HG03354 (cell line): ENCODE measurements at regions not wholly inside any gene's neighbourhood (a gene's known extent, or its start where the extent isn't known, plus 50 kb on each side); places are given as distances from the start of the nearest gene placed in this dataset.
"Not testable (repeated sequence)": the region's sequence is repeated elsewhere in the genome, so short reads cannot be mapped to it uniquely, and the experiment has no call there.

Experiments used
- ATAC-seq: cut with Tn5 transposase; IDR thresholded peaks from one replicate; pipeline ENCODE4 v1.9.1; 2021; ENCODE audit warnings: mild to moderate bottlenecking; ENCODE audit not compliant: unreplicated experiment, poor library complexity, severe bottlenecking

GRCh38 chr7:109646594-109646993 is 1076.9 kb downstream of the DNAJB9 start:
- ATAC-seq: not testable (repeated sequence)

DNA sequence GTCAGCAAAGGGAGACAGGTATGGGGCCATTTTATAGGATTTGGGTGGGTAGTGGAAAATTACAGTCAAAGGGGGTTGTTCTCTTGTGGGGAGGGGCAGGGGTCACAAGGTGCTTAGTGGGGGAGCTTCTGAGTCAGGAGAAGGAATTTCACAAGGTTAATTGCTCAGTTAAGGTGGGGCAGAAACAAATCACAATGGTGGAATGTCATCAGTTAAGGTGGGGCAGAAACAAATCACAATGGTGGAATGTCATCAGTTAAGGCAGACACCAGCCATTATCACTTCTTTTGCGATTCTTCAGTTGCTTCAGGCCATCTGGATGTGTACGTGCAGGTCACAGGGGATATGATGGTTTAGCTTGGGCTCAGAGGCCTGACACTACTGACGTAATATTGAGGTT is 1077.6 kb downstream of the DNAJB9 start:
- ATAC-seq: not testable (repeated sequence)

DNA sequence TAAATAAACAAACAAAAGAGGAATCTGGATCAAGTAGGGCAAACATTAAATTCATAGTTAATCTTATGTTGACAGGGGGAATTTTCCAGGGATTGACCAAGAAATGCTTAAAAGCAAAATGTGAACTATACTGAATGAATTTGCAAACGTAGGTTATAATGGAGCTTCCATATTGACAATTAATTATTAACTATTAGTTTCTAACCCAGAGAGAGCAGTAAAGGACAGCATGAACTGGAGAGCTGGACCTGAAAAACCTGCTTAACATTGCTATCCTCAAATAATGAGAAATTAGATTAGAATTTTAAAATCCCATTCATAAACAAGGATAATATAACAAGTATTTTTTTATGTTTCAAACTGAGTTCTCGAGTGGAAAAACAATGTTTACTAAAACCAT is 1089.6 kb downstream of the DNAJB9 start:
- no peak for ATAC-seq

DNA sequence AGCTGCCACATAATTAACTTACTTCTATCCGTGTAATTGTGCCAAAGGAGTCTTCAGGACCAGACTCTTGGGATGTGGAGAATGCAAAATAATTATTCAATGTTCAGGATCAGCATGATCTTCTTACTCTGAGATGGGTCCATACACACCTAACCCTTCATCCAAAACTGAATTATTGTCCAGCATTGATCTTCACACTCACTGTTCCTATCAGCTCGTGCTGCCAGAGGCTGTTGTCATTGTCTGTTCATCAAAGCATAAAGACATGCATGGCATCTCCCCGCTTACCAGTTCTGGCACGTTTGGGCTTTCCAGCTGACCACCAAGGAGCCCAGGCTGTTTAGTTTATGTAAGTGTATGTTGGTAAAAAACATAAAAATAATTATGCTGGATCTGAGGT is 1090.7 kb downstream of the DNAJB9 start:
- no peak for ATAC-seq

DNA sequence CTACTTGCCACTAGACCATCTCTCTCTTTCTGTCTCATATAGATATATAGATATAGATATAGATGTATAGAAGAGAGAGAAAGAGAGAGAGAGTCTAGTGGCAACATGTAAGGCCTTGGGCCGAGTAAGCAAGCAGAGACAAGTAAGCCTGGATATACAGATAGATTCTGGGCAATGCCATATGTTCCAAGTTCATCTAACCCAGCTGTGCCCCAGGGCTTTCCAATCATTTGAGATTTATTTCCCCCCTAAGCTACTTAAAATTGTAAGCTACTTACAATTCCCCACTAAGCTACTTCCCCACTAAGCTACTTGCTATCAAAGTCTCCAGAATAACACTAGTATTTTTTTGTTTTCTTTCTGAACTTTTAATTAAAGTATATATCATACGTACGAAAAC is 1094.1 kb downstream of the DNAJB9 start:
- ATAC-seq: no peak

DNA sequence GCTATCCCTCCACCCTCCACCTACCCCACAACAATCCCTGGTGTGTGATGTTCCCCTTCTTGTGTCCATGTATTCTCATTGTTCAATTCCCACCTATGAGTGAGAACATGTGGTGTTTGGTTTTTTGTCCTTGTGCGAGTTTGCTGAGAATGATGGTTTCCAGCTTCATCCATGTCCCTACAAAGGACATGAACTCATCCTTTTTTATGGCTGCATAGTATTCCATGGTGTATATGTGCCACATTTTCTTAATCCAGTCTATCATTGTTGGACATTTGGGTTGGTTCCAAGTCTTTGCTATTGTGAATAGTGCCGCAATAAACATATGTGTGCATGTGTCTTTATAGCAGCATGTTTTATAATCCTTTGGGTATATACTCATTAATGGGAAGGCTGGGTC is 1117.6 kb downstream of the DNAJB9 start:
- ATAC-seq: not testable (repeated sequence)

- not testable (repeated sequence) for ATAC-seq
Observed at GRCh38 chr7:109692613-109693012, 1122.9 kb downstream of the DNAJB9 start.

DNA sequence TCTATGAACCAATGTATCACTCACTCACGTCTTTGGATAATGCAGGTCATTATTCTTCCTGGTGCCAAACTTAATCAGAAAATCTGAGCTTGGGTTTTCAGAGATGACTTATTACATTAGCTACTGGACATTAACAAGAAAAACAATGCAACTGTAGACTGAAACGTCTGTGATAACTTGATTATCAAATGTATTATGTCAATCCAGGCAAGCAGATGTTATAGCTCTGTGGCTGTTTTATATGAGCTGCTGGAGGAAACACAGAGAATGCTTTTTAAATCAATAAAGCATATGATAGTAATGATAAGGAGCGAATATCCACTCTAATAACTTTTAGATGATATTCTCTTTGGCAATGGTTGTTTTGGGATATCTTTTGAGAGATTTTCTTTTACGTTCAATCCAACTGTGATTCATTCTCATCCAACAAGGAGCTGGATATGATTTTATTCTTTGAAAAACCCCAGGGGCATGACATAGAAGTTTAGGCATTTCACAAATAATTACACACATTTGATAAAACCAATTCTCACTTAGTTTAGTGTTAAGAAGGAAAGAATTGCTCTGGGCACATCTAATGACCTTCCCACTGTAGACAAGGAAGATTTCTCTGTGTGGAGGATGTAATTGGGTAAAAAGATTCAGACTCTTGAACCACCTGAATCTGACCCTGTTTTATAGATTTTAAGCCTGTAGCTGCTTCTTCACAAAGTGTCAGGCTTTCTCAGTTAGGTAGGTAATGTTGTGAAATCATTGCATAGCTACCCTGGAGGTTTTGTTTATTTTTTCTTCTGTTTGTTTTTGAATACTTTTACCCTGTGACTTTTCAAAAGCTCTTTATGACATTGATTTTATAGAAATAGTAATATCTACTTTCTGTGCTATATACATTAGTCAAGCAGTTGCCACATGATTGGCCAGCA is 1124.7 kb downstream of the DNAJB9 start:
- no peak for ATAC-seq

DNA sequence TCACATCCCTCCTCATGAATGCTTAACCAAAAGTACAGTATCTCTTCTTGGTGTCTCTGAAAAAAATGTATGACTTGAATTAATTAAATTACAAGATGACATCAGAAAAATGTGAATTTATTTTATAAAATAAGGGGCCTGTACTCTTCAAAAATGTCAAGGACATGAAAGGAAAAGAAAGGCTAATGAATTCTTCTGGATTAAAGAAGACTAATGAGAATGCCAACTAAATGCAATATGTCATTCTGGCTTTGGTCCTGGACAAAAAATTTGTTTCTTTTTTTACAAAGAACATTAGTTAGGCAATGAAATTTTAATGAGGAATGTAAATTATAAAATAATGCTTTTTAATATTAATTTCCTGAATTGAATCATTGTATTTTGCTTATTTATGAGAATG is 1125.7 kb downstream of the DNAJB9 start:
- no peak for ATAC-seq

DNA sequence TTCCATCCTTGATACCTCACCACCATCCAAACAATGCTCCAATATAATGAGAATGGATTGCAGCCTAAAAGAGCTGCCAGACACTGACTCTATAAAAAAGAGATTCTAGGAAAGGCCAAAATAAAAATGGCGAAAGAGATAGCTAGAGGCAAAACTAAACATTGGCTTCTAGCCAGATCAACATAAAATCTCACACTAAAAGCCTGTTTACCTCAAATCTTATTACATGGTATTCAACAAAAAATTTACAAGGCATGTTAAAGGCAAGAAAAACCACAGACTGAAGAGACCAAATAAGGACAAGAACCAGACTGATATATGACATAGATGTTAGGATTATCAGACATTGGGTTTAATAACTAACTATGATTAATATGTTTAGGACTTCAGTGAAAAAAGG is 1127.0 kb downstream of the DNAJB9 start:
- no peak for ATAC-seq

DNA sequence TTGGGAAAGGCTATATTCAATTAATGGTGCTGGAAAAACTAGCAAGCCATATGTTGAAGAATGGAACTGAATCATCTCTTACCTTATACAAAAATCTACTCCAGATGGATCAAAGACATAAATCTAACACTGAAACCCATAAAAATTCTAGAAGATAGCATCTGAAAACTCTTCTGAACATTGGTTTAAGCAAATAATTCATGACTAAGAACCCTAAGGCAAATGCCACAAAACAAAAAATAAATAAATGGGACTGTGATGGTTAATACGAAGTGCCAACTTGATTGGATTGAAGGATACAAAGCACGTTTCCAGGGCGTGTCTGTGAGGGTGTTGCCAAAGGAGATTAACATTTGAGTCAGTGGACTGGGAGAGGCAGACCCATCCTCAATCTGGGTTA is 1130.0 kb downstream of the DNAJB9 start:
- no peak for ATAC-seq

- no peak for ATAC-seq
Observed at GRCh38 chr7:109713366-109713765, 1143.7 kb downstream of the DNAJB9 start.

DNA sequence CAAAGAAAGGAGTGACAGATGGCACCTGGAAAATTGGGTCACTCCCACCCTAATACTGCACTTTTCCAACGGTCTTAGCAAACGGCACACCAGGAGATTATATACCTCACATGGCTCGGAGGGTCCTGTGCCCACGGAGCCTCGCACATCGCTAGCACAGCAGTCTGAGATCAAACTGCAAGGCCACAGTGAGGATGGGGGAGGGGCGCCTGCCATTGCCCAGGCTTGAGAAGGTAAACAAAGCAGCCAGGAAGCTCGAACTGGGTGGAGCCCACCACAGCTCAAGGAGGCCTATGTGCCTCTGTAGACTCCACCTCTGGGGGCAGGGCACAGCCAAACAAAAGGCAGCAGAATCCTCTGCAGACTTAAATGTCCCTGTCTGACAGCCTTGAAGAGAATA is 1149.7 kb downstream of the DNAJB9 start:
- ATAC-seq: not testable (repeated sequence)

DNA sequence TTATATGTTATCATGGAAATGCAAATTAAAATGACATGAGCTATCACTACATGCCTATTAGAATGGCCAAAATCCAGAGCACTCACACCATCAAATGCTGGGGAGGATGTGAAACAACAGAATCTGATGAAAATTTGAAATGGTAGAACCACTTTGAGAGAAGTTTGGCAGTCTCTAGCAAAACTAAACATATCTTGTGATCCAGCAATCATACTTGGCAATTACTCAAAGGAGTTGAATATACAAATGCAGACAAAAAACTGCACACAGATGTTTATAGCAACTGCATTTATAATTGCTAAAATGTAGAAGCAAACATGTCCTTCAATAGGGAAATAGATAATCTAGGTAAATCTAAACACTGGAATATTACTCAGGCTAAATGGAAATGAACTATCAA is 1164.9 kb downstream of the DNAJB9 start:
- no peak for ATAC-seq

DNA sequence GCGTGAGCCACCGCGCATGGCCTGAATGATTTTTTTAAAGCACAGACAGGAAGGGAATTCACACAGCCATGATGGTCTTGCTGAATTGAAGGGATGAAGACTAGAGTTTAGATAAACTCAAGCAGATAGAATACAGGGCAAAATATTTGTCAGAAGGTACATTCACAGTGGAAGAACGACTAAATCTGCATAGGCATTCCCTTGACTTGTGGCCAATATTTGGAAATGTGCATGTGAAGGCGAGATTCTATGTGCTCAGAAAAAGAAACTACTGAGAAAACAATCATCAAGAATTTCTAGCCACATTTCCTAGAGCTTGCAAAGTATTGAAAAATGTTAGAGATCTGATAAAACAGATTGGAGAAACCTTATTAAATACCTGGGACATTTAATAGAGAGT is 1166.2 kb downstream of the DNAJB9 start:
- ATAC-seq: no peak

GRCh38 chr7:109745677-109746410 is 1176.2 kb downstream of the DNAJB9 start:
- ATAC-seq: no peak

- ATAC-seq: no peak
Observed at GRCh38 chr7:109751241-109751640, 1181.6 kb downstream of the DNAJB9 start.

DNA sequence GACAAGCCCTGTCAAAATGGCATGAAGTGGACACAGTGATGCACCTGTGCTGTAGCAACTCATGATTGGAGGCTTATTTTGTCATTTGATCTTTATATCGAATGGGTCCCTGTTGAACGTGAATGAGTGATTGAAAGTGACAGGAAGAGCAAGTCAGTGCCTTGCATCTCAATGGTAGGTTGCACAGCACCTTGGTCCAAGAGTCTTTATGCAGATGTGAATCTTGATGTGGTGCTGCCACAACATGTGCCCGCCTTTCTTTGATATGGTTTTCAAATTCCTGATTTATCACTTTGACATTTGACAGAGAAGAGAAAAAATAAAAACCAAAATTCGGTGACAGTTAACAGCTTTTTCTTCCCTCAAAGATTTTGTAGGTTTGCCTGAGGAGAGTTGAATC is 1182.4 kb downstream of the DNAJB9 start:
- no peak for ATAC-seq

GRCh38 chr7:109757713-109758112 is 1188.0 kb downstream of the DNAJB9 start:
- ATAC-seq: no peak

- ATAC-seq: no peak
Observed at GRCh38 chr7:109763611-109764010, 1193.9 kb downstream of the DNAJB9 start.

- ATAC-seq: no peak
Observed at GRCh38 chr7:109772161-109772560, 1202.5 kb downstream of the DNAJB9 start.
